MM.1S (cell line): ENCODE measurements at regions not wholly inside any gene's neighbourhood (a gene's known extent, or its start where the extent isn't known, plus 50 kb on each side); places are given as distances from the start of the nearest gene placed in this dataset.
"Not testable (repeated sequence)": the region's sequence is repeated elsewhere in the genome, so short reads cannot be mapped to it uniquely, and the experiment has no call there.

Experiments
- DNase-seq: peaks from one replicate; pipeline ENCODE4 v3.0.0-alpha.2; 2015
- H2AFZ ChIP-seq: fragments of 300-600 bp; sonication (generic); 2 replicates; pipeline ENCODE4 v1.6.0; 2016; ENCODE audit warnings: antibody characterized with exemption, low read length
- H3F3A ChIP-seq: fragments of 300-600 bp; sonication (generic); 2 replicates; pipeline ENCODE4 v1.6.1; 2016; ENCODE audit warnings: mild to moderate bottlenecking, antibody characterized with exemption, low read length, moderate library complexity, mixed read lengths; ENCODE audit not compliant: insufficient read depth
- H3K27ac ChIP-seq: fragments of 300-600 bp; sonication (generic); 2 replicates; pipeline ENCODE4 v1.5.1; 2016; ENCODE audit warnings: mild to moderate bottlenecking, low read length
- H3K27me3 ChIP-seq: fragments of 300-600 bp; sonication (generic); replicated peaks from 2 replicates; pipeline ENCODE4 v1.6.0; 2016; ENCODE audit warnings: low read length; ENCODE audit not compliant: insufficient read depth
- H3K36me3 ChIP-seq: fragments of 300-600 bp; sonication (generic); replicated peaks from 2 replicates; pipeline ENCODE4 v1.6.1; 2016; ENCODE audit warnings: mild to moderate bottlenecking, low read length, mixed read lengths; ENCODE audit not compliant: insufficient read depth
- H3K4me1 ChIP-seq: fragments of 300-600 bp; sonication (generic); 2 replicates; pipeline ENCODE4 v1.6.1; 2016; ENCODE audit warnings: low read length, mixed read lengths
- H3K4me2 ChIP-seq: fragments of 300-600 bp; sonication (generic); 2 replicates; pipeline ENCODE4 v1.6.0; 2016; ENCODE audit warnings: low read depth, low read length
- H3K4me3 ChIP-seq: fragments of 300-600 bp; sonication (generic); 2 replicates; pipeline ENCODE4 v1.5.1; 2016; ENCODE audit warnings: low read length, mixed read lengths
- H3K79me2 ChIP-seq: fragments of 300-600 bp; sonication (generic); 2 replicates; pipeline ENCODE4 v1.6.1; 2016; ENCODE audit warnings: mixed run types, low read length, mixed read lengths
- H3K9ac ChIP-seq: fragments of 300-600 bp; sonication (generic); 2 replicates; pipeline ENCODE4 v1.6.1; 2016; ENCODE audit warnings: low read length, mixed read lengths
- H3K9me2 ChIP-seq: fragments of 300-600 bp; sonication (generic); replicated peaks from 2 replicates; pipeline ENCODE4 v1.6.1; 2016; ENCODE audit warnings: mild to moderate bottlenecking, low read length, mixed read lengths; ENCODE audit not compliant: insufficient read depth
- H3K9me3 ChIP-seq: fragments of 300-600 bp; sonication (generic); replicated peaks from 2 replicates; pipeline ENCODE4 v1.6.1; 2016; ENCODE audit warnings: mild to moderate bottlenecking, low read length, mixed read lengths; ENCODE audit not compliant: insufficient read depth
- H4K20me1 ChIP-seq: fragments of 300-600 bp; sonication (generic); 2 replicates; pipeline ENCODE4 v1.6.1; 2016; ENCODE audit warnings: mild to moderate bottlenecking, low read length, moderate library complexity, mixed read lengths; ENCODE audit not compliant: insufficient read depth
- CTCF ChIP-seq: fragments of 300-600 bp; sonication (generic); IDR thresholded peaks from 2 replicates; pipeline ENCODE4 v1.5.1; 2016; ENCODE audit warnings: antibody characterized with exemption, low read length, mixed read lengths
- EZH2 ChIP-seq: fragments of 300-600 bp; sonication (generic); optimal IDR thresholded peaks from 2 replicates; pipeline ENCODE3; 2017; ENCODE audit warnings: low read depth, mild to moderate bottlenecking, antibody characterized with exemption, low read length, mixed read lengths
- EZH2phosphoT487 ChIP-seq: fragments of 300-600 bp; sonication (generic); IDR thresholded peaks from 2 replicates; pipeline ENCODE4 v1.6.1; 2018; ENCODE audit warnings: antibody characterized with exemption, low read length

- H3F3A ChIP-seq = no peaks in the 10 kb centered on the region
- H3K27me3 ChIP-seq = no peaks in the 10 kb centered on the region
- H3K4me1 ChIP-seq = no peaks in the 10 kb centered on the region
- no peaks in the 10 kb centered on the region for H3K9me3 ChIP-seq
- H3K9ac ChIP-seq = no peak overlapping the region
- H3K9me2 ChIP-seq = no peaks in the 10 kb centered on the region
- no peak overlapping the region for H3K4me2 ChIP-seq
- H2AFZ ChIP-seq = no peak overlapping the region
- no peak for DNase-seq
- no peaks in the 10 kb centered on the region for H3K36me3 ChIP-seq
- H3K4me3 ChIP-seq = no peak overlapping the region
- no peak overlapping the region for H3K27ac ChIP-seq
- H4K20me1 ChIP-seq = no peaks in the 10 kb centered on the region
- no peaks in the 10 kb centered on the region for H3K79me2 ChIP-seq
- TF ChIP-seq EZH2phosphoT487 = no peak
- TF ChIP-seq CTCF = no peak
- no peak for TF ChIP-seq EZH2
Measured at GRCh38 chr2:208794288-208794975, 387.8 kb downstream of the PTH2R start.

- no peak overlapping the region for H3K4me3 ChIP-seq
- H3K4me2 ChIP-seq = no peak overlapping the region
- no peaks in the 10 kb centered on the region for H3K79me2 ChIP-seq
- no peak overlapping the region for H3K27ac ChIP-seq
- H3K36me3 ChIP-seq = no peaks in the 10 kb centered on the region
- no peak overlapping the region for H3K9ac ChIP-seq
- H3F3A ChIP-seq = no peaks in the 10 kb centered on the region
- no peaks in the 10 kb centered on the region for H4K20me1 ChIP-seq
- no peak for TF ChIP-seq EZH2
- TF ChIP-seq CTCF = no peak
- no peak for TF ChIP-seq EZH2phosphoT487
- H3K9me3 ChIP-seq = no peaks in the 10 kb centered on the region
- no peak for DNase-seq
- no peaks in the 10 kb centered on the region for H3K4me1 ChIP-seq
- no peaks in the 10 kb centered on the region for H3K27me3 ChIP-seq
- H3K9me2 ChIP-seq = no peaks in the 10 kb centered on the region
- no peak overlapping the region for H2AFZ ChIP-seq
Measured at GRCh38 chr2:208798698-208799097, 392.1 kb downstream of the PTH2R start.

- TF ChIP-seq EZH2phosphoT487 (no peak), CTCF (no peak), EZH2 (no peak)
- no peak overlapping the region for H2AFZ ChIP-seq
- no peak for DNase-seq
- no peak overlapping the region for H3K4me2 ChIP-seq
- no peaks in the 10 kb centered on the region for H3K27me3 ChIP-seq
- H3K4me1 ChIP-seq = no peaks in the 10 kb centered on the region
- H3K9me3 ChIP-seq = no peaks in the 10 kb centered on the region
- H3K36me3 ChIP-seq = no peaks in the 10 kb centered on the region
- H3K79me2 ChIP-seq = no peaks in the 10 kb centered on the region
- no peaks in the 10 kb centered on the region for H3F3A ChIP-seq
- no peak overlapping the region for H3K27ac ChIP-seq
- H3K9me2 ChIP-seq = no peaks in the 10 kb centered on the region
- no peak overlapping the region for H3K9ac ChIP-seq
- H3K4me3 ChIP-seq = no peak overlapping the region
- H4K20me1 ChIP-seq = no peaks in the 10 kb centered on the region
Measured at GRCh38 chr2:208799397-208799796, 392.8 kb downstream of the PTH2R start.

GRCh38 chr2:208800887-208801286 is 394.3 kb downstream of the PTH2R start:
- H3K36me3 ChIP-seq, H4K20me1 ChIP-seq, H3K79me2 ChIP-seq, DNase-seq, H3K4me2 ChIP-seq, H3K4me3 ChIP-seq, H3K4me1 ChIP-seq, H3K9me3 ChIP-seq, H3K9me2 ChIP-seq, H3K27me3 ChIP-seq, H3K9ac ChIP-seq, H3F3A ChIP-seq, H3K27ac ChIP-seq, H2AFZ ChIP-seq: not testable (repeated sequence)
